HUES6 (cell line): ENCODE measurements at regions not wholly inside any gene's neighbourhood (a gene's known extent, or its start where the extent isn't known, plus 50 kb on each side); places are given as distances from the start of the nearest gene placed in this dataset.

Source experiments
- H3K27ac ChIP-seq: 2 replicates; pipeline ENCODE4 v1.7.0; 2013; ENCODE audit warnings: low read depth, mild to moderate bottlenecking, low read length, inconsistent platforms
- H3K27me3 ChIP-seq: 2 replicates; pipeline ENCODE4 v1.6.1; 2013; ENCODE audit warnings: low read length; ENCODE audit not compliant: control insufficient read depth, insufficient read depth
- H3K36me3 ChIP-seq: 2 replicates; pipeline ENCODE4 v1.6.1; 2013; ENCODE audit warnings: low read length; ENCODE audit not compliant: control insufficient read depth, insufficient read depth
- H3K4me1 ChIP-seq: 2 replicates; pipeline ENCODE4 v1.6.1; 2013; ENCODE audit warnings: low read length; ENCODE audit not compliant: control insufficient read depth, insufficient read depth
- H3K4me3 ChIP-seq: 2 replicates; pipeline ENCODE4 v1.5.1; 2013; ENCODE audit warnings: low read depth, low read length
- H3K9ac ChIP-seq: one replicate; pipeline ENCODE4 v1.6.1; 2013; ENCODE audit warnings: mild to moderate bottlenecking, low read length
- H3K9me3 ChIP-seq: 2 replicates; pipeline ENCODE4 v1.6.1; 2013; ENCODE audit warnings: low read depth, low read length; ENCODE audit not compliant: control insufficient read depth, insufficient read depth

DNA sequence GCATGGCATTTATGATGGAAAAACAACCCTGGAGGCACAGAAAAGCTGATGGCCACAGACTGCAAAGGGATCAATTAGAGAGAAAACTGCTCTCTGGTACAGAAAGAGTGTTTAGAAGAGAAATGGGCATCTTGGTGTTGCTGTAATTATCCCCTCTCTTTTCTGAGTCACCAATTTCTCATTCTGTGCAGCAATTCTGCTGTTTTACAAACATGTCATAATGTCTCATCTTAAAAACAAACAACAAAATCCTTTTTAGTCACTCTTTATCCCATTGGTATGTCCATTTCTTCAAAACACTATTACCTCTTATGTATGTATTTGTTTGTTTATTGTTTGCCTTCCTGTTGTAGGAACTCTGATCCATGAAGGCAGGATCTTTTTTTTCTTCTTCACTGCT, 73.9 kb upstream of the HK2 start:
- no peak overlapping the region for H3K9ac ChIP-seq
- H3K27ac ChIP-seq, result no peak overlapping the region
- peaks cover 10% of the 10 kb centered on the region for H3K9me3 ChIP-seq
- H3K4me3 ChIP-seq, result no peak overlapping the region
- no peaks in the 10 kb centered on the region for H3K27me3 ChIP-seq
- no peaks in the 10 kb centered on the region for H3K36me3 ChIP-seq
- H3K4me1 ChIP-seq, result peaks cover 12% of the 10 kb centered on the region

DNA sequence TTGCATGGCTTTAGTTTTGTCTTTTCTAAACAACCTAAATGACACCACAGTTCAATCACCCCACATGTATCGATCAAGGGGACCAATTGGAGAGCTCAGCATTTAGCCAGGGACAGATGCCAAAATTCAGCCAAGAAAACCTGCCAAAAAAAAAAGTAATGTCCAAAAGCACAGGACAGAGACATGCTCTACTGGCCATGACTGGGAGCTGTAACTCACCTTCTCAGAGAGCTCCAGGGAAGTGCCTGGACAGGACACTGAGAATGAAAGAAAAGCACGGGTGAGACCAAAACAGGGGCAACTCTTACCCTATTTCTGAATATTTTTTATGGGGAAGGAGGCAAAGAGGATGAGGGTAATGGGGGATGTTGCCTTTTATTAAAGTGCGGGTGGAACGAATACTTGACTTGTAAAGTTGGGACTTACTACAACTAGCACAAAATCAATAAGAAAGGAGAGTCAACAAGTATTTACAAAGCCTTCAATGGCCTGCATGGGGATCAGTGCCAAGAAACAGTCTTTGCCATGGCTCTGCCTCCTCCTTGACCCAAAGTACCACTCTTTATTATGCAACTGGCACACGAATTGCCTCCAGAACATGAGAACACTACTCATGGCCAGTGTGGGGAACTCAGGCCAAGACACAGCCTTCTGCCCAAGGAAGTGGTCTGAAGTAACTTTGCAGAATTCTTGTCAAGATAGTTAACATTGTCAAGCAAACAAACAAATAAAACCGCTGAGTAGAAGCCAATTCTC, 72.9 kb upstream of the HK2 start:
- H3K27me3 ChIP-seq, result no peaks in the 10 kb centered on the region
- H3K9me3 ChIP-seq, result peaks cover 4% of the 10 kb centered on the region; the same call in 1 of the 2 replicates
- H3K27ac ChIP-seq, result no peak overlapping the region
- no peak overlapping the region for H3K9ac ChIP-seq
- H3K36me3 ChIP-seq, result no peaks in the 10 kb centered on the region
- H3K4me1 ChIP-seq, result peaks cover 12% of the 10 kb centered on the region
- no peak overlapping the region for H3K4me3 ChIP-seq

DNA sequence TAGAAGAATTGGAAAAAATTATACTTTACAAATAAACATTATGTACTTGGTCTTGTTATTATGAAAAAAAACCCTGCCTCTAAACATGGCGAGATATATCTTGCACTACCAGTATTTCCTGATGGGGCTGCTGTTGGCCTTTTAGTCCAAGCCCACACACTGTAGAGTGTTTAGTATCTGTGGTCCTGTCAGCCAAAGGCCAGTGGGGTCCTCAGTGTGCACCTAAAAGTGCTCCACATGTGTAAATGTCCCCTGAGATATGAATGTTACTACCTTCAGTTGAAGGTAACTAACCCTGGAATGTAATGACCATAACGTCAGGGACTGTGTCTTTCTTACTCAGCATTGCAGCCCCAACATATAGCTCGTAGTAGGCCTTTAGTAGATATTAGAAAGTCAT, 71.1 kb upstream of the HK2 start:
- no peaks in the 10 kb centered on the region for H3K27me3 ChIP-seq
- no peaks in the 10 kb centered on the region for H3K36me3 ChIP-seq
- peaks cover 12% of the 10 kb centered on the region for H3K4me1 ChIP-seq
- no peak overlapping the region for H3K27ac ChIP-seq
- H3K9me3 ChIP-seq, result peaks cover 3% of the 10 kb centered on the region; the same call in 1 of the 2 replicates
- no peak overlapping the region for H3K9ac ChIP-seq
- H3K4me3 ChIP-seq, result no peak overlapping the region

DNA sequence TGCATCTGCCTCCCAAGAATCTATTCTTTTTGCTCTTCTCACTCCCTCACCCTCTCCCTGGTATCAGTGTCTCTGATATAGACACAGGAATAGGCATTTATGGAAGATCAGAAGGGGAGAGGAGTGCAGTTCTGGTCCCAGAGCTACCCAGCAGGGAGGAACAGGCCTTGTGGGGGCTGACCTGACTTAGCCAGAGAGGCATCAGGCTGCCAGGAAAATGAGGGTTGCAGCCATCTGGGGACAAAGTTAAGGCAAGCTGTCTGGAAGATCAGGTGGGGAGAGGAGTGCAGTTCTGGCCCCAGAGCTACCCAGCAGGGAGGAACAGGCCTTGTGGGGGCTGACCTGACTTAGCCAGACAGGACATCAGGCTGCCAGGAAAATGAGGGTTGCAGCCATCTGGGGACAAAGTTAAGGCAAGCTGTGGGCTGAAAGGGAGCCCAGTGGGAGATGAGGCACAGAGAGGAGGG, 69.9 kb upstream of the HK2 start:
- Histone ChIP-seq H3K4me1 (peaks cover 12% of the 10 kb centered on the region), H3K36me3 (no peaks in the 10 kb centered on the region), H3K9me3 (peaks cover 3% of the 10 kb centered on the region; the same call in 1 of the 2 replicates), H3K27ac (no peak overlapping the region), H3K9ac (no peak overlapping the region), H3K4me3 (no peak overlapping the region), H3K27me3 (no peaks in the 10 kb centered on the region)

DNA sequence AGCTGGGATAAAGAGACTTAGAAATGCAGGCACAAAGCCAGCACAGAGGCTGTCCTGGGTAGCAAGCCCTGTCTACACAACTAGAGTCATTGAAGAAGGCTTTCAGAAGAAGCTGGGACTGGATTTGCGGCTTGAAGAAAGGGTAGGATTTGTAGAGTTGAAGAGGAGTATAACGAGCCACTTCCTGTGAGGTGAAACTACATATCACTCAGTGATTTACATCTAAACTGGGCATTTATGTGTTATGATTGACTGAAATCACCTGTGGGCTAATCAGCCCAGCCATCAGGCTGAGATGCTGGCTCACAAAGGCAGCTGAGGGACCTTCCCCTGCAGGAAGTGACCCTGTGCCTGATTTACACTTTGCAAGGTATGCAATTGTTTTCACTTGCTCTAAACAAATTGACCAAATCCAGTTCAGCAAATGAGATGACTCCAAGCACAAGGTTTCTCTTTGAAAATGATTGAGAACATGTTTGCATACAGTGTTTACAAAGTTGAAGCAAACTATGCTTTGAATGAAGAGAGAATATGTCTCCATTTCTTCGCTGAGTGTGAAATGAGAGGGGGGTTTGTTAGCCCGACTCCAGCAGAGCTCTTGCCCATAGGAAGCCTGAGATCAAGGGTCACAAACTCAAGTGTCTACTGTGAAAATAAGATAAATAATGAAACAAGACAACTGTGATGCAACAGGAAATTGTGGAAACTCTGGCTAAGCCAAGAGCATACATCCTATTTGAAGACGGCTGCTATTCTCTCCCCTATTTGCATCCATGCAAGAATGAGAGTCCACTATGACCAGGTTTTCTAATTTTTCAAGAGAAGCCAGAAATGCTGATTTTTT, 69.3 kb upstream of the HK2 start:
- Histone ChIP-seq H3K4me3 (no peak overlapping the region), H3K27ac (no peak overlapping the region)

DNA sequence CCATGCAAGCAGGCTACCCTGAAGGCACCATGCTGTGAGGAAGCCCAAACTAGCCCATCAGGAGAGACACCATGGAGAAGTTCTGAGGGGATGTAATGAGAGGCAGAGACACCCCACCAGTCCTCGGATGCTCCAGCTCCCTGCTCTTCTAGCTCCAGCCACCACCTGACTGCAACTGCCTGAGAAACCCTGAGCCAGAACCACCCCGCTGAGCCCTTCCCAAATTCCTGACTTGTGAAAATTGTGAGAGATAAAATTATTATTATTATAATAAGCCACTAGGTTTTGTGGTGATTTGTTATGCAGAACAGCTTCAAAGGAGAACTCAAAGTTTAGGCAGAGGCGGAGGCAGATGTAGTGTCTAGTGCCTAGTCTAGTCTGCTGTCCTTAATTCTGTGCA, 67.1 kb upstream of the HK2 start:
- Histone ChIP-seq H3K27ac (no peak overlapping the region), H3K9me3 (peaks cover 3% of the 10 kb centered on the region; the same call in 1 of the 2 replicates), H3K36me3 (no peaks in the 10 kb centered on the region), H3K27me3 (no peaks in the 10 kb centered on the region), H3K4me1 (peaks cover 12% of the 10 kb centered on the region), H3K4me3 (no peak overlapping the region), H3K9ac (no peak overlapping the region)

More for the DNA sequence above, 69.3 kb upstream of the HK2 start:
- Histone ChIP-seq H3K36me3 (no peaks in the 10 kb centered on the region), H3K9ac (no peak overlapping the region), H3K9me3 (peaks cover 3% of the 10 kb centered on the region; the same call in 1 of the 2 replicates), H3K4me1 (peaks cover 12% of the 10 kb centered on the region), H3K27me3 (no peaks in the 10 kb centered on the region)

DNA sequence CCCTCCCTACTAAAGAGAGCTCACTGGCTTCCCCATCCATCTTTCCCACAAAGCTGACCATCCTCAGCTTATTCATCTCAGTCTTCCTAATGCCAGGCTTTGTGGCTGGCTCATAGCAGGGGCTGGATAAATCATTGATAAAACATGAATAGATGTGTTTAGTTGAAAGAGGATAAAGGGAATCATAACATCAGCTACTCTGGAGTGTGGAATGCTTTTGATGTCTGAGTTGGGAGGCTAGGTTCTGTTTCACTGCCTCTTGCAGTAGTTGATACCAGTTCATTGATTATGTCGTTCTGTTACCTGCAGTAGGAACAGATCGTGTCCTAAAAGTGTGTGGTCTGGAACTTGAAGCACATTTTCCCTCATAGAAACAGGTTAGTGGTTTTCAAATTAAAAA, 66.3 kb upstream of the HK2 start:
- Histone ChIP-seq H3K9me3 (peaks cover 3% of the 10 kb centered on the region; the same call in 1 of the 2 replicates), H3K36me3 (no peaks in the 10 kb centered on the region), H3K27ac (no peak overlapping the region), H3K9ac (no peak overlapping the region), H3K27me3 (no peaks in the 10 kb centered on the region), H3K4me1 (peaks cover 12% of the 10 kb centered on the region), H3K4me3 (no peak overlapping the region)

DNA sequence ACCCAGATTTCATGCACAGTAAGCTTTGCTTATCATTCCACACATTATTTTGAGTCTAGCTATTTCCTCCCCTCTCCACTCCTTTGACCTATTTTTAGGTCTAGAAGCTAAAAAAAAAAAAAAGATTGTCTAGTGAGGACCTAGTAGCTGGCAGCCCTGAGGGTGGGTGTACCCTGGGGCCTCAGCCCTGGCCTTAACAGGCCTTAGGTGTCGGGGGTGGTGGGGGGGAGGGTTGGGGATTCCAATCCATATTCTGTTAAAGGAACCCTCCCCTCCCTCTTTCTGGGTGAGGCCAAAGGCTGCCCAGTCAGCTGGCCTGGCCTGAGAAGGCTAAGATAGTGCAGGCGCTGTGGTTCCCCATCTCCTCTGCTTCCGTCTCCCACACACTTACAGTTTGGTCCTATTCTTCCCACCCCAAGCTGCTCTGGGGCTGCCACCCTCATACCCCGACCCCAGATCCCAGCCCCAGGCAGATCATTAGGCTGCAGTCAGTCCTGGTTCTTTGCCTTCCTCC, 65.5 kb upstream of the HK2 start:
- H3K36me3 ChIP-seq, result no peaks in the 10 kb centered on the region
- H3K27me3 ChIP-seq, result no peaks in the 10 kb centered on the region
- H3K9ac ChIP-seq, result no peak overlapping the region
- peaks cover 3% of the 10 kb centered on the region; the same call in 1 of the 2 replicates for H3K9me3 ChIP-seq
- H3K4me1 ChIP-seq, result peaks cover 12% of the 10 kb centered on the region
- no peak overlapping the region for H3K4me3 ChIP-seq
- H3K27ac ChIP-seq, result no peak overlapping the region

DNA sequence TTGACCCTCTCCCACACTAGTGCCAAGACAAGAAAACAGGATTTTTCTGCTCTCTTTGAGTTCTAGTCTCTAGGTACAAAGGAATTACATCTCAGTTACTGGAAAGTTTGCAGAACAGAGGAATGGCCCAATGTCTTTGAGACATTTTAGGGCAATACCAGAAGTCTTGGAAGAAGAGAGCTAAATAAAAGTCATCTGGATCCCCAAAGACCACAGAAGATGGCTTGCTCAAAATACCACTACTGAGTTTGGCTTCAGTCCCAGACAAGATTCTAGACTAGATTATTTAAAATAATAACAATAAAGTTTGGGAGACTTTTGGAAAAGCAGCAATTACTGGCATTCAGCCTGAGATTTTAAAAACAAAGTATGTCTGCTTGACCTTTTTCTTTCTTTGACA, 61.9 kb upstream of the HK2 start:
- H3K9ac ChIP-seq, result no peak overlapping the region
- H3K9me3 ChIP-seq, result peaks cover 2% of the 10 kb centered on the region; the same call in 1 of the 2 replicates
- no peaks in the 10 kb centered on the region for H3K4me1 ChIP-seq
- H3K36me3 ChIP-seq, result no peaks in the 10 kb centered on the region
- H3K27ac ChIP-seq, result no peak overlapping the region
- no peaks in the 10 kb centered on the region for H3K27me3 ChIP-seq
- H3K4me3 ChIP-seq, result no peak overlapping the region

DNA sequence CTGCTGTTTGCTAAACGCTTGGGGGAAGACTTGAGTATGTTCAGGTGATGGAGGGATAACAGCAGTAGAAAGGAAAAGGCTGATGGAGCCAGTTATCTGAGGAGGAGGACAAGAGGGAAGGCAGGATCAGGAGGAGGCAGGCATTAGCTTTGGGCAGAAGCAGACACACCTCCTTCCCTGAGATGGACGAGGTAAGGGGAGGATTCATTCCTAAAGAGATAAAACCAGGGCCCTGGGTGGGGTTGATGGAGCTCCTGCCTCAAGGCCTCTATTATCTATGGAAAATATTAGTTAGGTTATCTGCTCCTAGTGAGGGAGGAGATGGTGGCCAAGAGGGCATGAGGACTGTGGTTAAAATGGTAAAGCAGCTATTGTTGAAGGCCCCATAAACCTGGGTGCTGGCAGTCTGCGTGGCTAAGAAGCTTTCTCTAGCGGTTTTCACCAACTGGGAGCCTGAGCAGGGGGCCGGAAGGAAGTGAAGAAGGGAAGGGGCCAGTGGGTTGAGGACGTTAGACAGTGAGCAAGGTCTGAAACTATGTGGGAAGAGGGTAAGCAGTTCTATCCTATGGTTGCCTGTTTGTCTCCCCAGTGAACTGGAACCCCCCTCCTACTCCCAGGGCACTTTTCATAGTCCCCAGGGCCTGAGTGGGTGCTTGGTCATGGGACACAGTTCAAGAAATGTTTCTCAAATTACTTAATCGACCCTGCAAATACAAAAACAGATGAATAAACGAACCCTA, 56.6 kb upstream of the HK2 start:
- H3K9ac ChIP-seq, result no peak overlapping the region
- H3K36me3 ChIP-seq, result no peaks in the 10 kb centered on the region
- H3K4me3 ChIP-seq, result no peak overlapping the region

More for the DNA sequence above, 56.6 kb upstream of the HK2 start:
- H3K9me3 ChIP-seq, result no peaks in the 10 kb centered on the region
- peaks cover 12% of the 10 kb centered on the region for H3K4me1 ChIP-seq
- H3K27ac ChIP-seq, result no peak overlapping the region
- no peaks in the 10 kb centered on the region for H3K27me3 ChIP-seq
